ENCODE measurements at regions not wholly inside any gene's neighbourhood (a gene's known extent, or its start where the extent isn't known, plus 50 kb on each side); places are given as distances from the start of the nearest gene placed in this dataset.
"Not testable (repeated sequence)": the region's sequence is repeated elsewhere in the genome, so short reads cannot be mapped to it uniquely, and the experiment has no call there.

DNA sequence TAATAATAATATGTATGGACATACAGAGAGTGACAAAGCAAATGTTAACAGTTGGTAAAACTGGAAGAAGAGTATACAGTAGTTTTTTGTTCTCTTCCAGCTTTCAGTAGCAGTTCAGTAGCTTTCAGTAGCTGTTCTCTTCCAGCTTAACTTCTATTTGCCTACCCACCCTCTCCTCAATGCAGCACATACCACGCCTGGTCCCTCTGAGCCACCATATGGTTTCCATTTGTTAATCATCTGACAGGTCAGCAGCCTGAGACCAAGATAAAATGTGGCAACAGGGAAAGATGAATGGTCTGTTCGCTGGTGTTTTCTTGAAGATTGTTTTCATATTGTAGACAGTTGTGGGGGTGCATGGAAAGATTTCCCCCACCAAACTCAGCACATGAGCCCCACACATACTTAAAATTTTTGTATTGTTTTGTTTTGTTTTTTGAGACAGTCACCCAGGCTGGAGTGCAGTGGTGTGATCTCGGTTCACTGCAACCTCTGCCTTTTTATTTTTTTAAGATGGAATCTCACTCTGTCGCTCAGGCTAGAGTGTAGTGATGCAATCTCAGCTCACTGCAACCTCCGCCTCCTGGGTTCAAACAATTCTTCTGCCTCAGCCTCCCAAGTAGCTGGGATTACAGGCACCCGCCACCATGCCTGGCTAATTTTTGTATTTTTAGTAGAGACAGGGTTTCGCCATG is 56.8 kb downstream of the ATP6V0E2 start:
- not testable (repeated sequence) for DNase-seq

DNA sequence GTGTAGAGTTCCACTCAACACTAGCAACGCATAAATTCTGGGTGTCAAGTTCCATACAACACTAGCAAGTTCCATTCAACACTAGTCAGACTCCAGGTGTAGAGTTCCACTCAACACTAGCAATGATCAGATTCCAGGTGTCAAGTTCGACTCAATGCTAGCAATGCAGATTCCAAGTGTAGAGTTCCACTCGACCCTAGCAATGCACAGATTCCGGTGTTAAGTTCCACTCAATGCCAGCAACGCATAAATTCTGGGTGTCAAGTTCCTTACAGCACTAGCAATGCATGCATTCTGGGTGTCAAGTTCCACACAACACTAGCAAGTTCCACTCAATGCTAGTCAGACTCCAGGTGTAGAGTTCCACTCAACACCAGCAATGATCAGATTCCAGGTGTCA is 60.0 kb downstream of the ATP6V0E2 start:
- not testable (repeated sequence) for DNase-seq

DNA sequence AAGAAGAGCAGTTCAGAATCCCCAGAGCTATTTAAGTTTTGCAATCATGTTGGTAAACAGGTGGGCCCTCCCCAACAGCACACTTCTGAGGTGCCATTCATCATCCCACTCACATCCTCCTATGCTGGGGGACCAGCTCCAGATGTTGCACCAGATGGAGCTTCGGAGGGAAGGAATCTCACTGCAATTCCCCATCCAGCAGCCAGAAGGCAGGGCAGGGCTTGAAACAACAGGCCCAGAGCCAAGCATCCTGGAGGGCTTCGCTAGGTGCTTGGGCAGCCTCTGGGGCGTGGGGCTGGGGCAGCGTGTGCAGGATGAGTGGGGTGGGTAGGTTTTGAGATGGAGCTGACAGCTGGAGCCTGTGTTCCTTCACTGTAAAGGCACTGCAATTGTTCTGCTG is 73.6 kb downstream of the ATP6V0E2 start:
- not testable (repeated sequence) for DNase-seq

DNA sequence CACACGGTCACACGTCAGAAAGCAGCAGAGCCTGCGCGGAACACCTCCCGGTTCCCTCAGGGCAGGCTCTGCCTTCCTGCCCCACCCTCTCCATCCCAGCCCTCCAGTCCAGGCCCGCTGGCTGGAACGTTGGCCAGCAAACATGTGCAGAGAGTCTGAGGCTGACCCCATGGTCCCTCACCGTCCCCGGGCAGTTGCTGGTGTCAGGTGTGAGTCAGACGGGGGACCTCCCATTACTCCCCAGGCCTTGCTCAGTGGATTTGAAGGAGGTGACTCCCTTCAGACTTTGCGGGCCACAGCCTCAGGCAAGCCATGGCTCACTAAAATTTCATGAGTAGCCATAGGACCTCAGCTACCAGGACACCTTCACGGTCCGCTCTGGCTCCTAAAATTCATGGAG is 74.7 kb downstream of the ATP6V0E2 start:
- DNase-seq = not testable (repeated sequence)

DNA sequence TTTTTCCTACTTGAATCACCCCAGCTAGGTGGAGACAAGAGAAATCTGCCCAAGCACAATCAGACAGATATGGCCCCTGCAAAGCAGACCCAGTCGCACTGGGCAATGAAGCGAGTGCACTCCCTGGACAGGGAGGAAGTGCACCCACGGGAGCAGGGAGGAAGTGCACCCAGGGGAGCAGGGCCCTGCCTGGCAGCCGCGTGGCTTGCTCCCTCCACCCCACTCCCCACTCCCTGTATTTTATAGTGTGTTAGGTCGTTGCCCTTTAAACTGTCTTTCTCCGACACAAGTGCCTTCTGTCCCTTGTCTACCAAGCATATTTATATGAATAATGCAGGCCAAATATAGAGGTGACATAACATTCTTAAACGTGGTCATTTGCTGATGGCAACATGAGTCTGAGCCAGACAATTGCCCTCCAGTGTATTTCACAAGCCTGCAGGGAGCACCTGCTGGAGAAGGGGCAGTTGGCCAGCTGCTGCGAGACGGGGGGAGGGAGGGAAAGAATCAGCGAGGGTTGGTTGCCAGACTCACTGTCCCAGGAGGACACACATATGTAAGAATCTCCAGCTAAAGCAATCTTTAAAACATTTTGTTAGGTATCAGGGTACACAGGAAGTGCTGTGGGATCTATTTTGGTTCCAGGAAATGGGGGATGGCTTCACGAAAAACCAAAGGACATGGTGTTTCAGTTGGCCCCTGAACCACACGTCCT is 76.3 kb downstream of the ATP6V0E2 start:
- peak in 1 of 2 donors; percentile 14 for DNase-seq

DNA sequence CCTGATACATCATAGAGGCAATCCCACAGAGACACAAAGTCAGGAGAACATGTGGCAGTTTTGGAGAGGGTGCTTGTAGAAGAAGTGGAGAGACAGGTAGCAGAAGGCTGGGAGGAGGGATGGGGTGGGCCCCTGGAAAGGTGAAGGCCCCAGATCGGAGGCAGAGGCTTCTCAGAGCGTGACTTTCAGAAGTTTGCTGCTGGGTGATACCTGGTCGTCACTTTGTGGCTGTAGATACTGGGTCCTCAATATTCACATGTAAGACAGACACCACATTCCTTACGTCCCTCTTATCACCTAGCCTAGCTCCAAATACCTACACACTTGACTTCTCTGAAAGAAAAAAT is 76.8 kb downstream of the ATP6V0E2 start:
- DNase-seq = not testable (repeated sequence)

DNA sequence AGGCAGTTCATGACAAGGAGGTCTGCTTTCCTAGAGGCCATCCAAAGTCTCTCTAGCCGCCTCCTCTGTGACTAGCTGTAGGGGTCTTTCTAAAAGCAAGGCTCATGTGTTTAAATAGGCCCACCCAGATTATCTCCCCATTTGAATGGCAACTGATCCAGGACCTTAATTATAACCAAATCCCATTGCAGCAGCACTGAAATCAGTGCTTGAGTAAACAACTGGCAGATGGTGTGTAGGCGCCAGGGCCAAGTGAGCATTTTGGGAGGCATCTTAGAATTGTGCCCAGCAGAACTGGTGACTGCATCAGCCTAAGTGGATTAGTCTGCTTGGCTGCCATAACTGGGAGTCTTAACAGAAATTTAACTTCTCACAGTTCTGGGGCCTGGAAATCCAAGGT is 77.8 kb downstream of the ATP6V0E2 start:
- DNase-seq = not testable (repeated sequence)

DNA sequence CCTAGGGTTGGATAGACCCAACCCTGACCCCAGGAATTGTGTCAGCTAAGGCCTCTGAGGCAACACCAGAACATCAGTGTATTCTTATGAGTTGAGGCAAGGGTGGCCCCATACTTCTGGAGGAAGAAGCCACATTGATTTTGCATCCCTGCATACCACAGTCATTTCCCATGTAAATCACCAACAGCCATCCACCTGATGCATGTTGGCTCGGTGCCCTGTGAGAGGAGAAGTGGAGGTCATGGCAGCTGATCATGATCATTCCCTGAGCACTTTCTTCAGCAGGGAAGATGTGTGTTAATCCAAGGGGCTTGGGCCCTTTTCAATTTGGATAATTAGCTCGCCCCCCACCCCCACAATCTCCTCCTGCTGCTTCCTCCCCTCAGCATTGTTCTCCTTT is 85.1 kb downstream of the ATP6V0E2 start:
- not testable (repeated sequence) for DNase-seq

DNA sequence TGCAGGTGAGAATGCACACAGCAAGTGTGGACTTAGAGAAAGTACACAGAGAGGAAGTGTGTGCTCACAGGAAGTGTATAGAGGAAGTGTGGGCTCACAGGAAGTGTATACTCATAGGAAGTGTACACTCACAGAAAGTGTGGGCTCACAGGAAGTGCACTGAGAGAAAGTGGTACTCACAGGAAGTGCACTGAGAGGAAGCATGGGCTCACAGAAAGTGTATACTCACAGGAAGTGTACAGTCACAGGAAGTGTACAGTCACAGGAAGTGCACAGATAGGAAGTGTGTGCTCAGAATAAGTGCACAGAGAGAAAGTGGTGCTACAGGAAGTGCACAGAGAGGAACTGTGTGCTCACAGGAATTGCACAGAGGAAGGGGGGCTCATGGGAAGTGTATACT is 87.1 kb downstream of the ATP6V0E2 start:
- peak; percentile 3 to 38 for DNase-seq

DNA sequence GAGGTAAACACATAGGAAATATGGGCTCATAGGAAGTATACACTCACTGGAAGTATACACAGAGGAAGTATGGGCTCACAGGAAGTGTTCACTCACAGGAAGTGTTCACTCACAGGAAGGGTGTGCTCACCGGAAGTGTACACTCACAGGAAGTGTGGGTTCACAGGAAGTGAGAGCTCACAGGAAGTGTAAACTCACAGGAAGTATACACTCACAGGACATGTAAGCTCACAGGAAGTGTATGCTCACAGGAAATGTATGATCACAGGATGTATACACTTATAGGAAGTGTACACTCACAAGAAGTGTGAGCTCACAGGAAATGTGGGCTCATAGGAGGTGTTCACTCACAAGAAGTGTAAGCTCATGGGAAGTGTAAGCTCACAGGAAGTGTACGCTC is 88.1 kb downstream of the ATP6V0E2 start:
- DNase-seq = peak; percentile 17 to 46

DNA sequence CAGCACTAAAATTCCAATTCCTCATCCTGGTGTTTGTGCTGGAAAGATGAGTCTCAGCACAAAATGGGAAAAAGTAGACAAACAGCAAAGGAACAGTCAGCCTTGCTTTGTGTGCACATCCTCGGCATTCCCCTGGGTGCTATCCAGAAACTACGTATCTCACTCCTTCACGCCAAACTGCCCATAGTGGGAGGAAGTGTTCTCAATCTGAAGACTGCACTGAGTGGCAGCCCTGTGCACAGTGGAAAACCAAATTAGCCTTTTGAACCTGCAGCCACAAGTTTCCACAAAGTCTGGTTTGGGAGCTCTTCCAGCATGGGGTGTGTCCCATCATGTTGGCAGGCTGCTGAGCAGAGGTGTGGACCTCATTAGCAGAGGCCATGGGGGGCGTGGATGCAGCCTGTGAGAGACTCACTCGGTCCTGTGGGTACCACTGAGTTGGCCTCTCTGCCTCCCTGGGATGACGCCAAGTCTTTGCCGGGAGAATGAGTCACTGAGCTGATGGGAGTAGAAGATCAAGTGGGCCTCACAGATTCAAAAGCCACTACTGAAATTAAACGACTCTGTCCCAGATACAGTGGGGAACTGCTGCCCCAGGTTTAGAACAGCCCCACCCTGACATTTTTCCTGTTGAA is 89.0 kb downstream of the ATP6V0E2 start:
- DNase-seq = not testable (repeated sequence)

DNA sequence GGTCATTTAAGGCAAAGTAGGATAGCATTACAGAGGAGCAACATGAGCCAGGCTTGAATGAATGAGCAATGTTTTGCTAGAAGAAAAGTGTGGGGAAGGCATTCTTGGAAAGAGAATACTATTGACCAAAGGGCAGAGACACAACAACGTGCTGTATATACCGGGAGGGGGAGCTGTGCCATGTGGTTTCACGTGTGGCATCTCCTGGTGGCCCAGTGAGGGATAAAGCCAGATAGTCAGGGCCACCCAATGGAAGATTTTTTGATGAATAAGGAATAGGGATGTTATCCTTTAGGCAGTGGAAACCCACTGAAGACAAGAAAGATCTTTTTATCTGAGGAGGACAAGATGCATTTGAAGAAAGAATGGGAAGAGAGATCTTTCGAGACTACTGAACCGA is 90.2 kb downstream of the ATP6V0E2 start:
- DNase-seq = not testable (repeated sequence)

DNA sequence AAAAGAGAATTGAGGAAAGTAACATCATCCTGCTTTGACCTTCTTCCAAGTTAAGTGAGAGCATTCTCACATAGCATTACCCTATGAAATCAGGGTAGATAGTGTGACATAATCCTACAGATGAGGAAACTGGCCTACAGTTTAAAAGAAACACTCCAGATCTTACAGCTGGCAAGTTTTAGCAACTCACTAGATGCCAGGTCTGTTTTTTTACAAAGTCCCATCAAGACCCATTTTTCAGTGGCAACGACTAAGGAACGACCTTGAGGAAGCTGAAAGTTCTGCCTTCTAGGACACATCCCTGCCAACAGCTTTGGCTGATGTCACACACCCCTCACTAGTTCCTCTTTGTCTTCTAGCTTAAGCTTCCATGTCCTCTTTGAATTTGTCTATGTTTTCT is 92.7 kb downstream of the ATP6V0E2 start:
- DNase-seq = not testable (repeated sequence)

DNA sequence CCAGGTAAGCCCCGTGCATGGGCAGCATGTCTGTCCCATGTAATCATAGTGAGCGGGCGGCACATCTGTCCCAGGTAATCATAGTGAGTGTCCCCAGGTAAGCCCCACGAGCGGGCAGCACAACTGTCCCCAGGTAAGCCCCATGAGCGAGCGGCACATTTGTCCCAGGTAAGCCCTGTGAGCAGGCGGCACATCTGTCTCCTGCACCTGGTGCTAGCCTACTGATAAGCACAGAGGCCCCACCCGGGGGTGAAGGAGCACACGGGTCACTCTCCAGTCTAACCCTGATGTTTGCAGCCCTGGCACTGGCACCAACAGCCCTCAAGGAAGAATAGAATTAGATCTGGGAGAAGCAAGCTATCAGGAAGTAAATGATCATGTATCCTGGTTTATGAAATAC is 99.2 kb downstream of the ATP6V0E2 start:
- not testable (repeated sequence) for DNase-seq

DNA sequence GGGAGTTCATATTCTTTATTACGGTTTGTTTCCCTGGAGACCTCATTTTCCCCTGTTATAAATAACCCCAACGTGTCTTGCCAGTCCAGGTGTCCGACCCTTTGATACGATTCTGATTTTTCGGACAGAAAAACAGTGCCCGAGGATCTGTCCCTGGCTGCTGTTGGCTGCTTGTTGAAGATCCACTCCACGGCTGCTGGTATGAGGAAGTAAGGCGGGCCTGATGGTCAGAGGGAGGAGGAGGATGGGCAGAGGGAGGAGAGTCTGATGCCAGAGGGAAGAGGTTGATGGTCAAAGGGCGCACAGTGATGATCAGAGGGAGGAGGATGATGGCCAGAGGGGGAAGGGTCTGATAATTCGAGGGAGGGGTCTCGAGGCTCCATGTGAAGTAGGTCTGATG is 99.9 kb downstream of the ATP6V0E2 start:
- DNase-seq = not testable (repeated sequence)

DNA sequence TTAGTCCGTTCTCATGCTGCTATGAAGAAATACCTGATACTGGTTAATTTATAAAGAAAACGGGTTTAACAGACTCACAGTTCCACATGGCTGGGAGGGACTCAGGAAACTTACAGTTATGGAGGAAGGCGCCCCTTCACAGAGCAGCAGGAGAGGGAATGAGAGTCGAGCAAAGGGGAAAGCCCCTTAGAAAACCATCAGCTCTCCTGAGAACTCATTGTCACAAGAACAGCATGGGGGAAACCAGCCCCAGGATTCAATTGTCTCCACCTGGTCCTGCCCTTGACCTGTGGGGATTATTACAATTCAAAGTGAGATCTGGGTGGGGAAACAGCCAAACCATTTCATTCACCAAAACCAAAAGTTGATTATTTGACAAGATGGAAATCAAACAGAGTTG is 101.8 kb downstream of the ATP6V0E2 start:
- DNase-seq = not testable (repeated sequence)

DNA sequence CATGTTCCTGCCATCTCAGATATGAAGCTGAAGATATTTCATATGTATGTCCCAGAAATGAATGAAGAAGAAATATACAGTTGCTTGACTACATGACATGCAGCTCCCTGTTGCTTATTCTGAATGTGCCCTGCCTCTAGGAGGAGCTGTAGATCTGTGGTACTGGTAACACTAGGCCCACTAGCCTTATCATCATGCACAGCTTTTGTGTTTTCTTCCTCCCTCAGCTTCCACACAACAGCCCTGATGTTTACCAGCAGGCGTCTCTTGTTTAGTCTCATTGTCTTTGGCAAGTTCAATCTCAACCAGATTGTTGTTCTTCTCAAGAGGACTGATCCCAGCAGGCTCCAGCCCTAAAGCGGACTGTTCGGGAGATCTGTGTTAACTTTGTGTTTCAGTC is 104.8 kb downstream of the ATP6V0E2 start:
- DNase-seq = not testable (repeated sequence)

DNA sequence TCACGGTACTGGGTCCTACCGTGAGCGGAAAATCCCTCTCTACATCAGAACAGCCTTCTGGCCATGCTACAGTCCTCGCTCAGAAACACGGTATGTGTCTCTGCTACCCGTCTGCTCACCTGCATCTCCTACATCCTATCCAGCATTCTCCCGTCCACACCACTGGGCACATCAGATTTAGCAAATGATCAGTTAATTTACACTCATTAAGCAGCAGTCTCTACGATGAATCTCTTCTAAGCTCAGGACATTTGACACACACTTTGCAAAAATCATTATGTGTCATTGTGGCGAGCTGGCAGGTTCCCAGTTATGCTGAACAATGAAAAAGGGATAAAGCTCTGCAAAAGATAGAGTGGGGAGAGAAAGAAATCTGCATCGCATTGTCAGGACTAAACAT is 105.2 kb downstream of the ATP6V0E2 start:
- DNase-seq = not testable (repeated sequence)

DNA sequence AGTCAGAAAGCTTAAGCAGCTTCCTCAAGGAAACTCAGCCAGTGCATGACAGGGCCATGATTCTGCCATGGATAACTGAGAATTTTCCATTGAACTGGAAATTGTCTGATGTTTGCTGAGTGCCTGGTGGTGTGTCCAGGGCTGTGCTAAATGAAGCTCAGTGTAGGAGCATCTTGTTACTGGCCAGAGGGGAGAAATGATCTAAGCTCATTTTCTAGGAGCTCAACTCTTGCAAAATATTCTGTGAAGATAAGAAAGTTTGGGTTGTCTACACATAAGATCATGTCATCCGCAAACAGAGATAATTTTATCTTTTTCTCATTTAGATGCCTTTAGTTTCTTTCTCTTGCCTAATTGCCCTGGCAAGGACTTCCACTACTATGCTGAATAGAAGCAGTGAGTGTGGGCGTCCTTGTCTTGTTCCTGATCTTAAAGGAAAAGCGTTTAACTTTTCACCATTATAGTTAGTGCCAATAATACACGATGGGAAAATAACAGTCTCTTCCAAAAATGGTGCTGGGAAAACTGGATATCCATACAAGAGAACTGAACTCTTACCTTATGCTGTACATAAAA is 108.9 kb downstream of the ATP6V0E2 start:
- DNase-seq = not testable (repeated sequence)

DNA sequence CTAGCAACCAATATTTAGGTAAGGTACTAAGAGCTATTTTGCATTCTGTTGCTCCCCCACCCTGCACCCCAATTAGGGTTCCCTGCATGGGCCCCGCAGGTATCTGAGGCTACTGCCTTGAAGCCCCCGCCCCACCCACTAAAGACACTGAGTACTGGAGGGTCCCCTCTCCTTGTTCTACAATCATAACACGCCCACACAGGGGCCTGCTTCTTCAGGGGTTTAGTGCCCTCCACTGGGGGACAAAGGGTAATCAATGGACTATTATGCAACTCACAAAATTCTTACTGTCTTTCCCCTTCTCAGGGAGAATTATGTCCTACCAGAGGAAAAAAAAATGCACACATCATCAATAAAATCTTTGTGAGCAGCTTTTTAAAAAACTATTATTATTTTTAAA is 113.1 kb downstream of the ATP6V0E2 start:
- not testable (repeated sequence) for DNase-seq

DNA sequence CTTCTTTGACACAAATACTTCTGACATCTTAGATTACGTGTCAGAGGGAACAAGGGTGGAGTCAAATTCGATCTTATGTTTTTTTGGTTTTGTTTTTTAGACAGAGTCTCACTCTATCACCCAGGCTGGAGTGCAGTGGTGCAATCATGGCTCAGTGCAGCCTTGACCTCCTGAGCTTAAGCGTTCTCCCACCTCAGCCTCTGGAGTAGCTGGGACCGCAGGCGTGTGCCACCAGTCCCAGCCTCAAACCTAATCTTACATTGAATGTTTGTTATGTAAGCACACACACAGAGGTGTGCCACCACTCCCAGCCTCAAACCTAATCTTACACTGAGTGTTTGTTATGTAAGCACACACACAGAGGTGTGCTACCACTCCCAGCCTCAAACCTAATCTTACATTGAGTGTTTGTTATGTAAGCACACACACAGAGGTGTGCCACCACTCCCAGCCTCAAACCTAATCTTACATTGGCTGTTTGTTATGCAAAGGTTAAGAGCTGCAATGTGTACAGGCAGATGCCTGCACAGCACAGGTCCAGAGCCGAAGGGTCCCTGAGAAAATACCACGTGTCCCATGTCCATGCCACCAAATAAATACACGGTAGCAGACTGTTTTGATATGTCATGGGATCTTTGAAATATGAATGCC is 118.0 kb downstream of the ATP6V0E2 start:
- DNase-seq = not testable (repeated sequence)

DNA sequence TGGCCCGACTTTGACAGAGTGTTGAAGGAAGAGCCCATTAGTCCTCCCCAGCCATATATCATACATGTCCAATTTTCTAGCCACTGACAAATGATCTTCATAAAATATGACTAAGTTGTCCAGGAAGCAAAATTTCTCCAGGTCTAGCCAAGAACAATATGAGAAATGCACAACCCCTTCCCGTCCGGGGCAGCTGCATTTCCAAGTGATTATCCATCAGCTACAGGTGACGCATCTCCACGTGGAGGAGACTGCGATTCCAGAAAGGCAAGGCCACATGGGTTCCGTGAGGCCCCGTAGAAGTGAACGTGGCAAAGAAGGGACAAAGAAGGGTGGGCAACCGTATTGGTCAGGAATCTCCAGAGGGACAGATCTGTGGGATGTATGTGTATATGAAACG is 118.6 kb downstream of the ATP6V0E2 start:
- not testable (repeated sequence) for DNase-seq

Data from CD4-positive, alpha-beta T cell treated with Interferon alpha-2 for 1 hour (primary cell).